ENCODE measurements at regions not wholly inside any gene's neighbourhood (a gene's known extent, or its start where the extent isn't known, plus 50 kb on each side); places are given as distances from the start of the nearest gene placed in this dataset.
A peak's percentile ranks its signal among the peaks of the same experiment; 100 is the strongest.

DNA sequence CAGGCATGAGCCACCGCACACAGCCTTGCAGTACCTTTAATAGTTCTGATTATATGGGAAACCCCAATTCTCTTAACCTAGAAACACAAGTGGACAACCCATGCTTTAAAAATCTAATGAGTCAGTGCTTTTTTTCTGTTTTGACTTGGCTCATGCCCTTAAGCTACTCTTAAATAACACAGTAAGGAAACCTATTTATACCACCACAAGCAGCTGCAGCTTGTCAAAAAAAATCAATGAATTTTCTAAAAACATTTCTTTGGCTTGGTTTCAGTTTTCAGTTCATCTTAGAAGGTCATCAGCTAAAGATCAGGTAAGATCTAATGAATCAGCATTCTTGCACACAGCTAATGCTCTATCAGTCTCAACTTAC, 124.1 kb upstream of the DST start (continued):
- TF ChIP-seq CTCF (IDR thresholded peaks at IDR 0.05 in 2 of 3, conservative IDR thresholded peaks at IDR 0.05 in 1 of 3; ENCODE audit: control insufficient read depth in 2 of 3, extremely low read depth in 1 of 3, insufficient read depth in 1 of 3, low read depth in 3 of 3, low read length in 3 of 3) (no peak), NR2C1 (IDR thresholded peaks at IDR 0.05) (no peak), CBX5 (IDR thresholded peaks at IDR 0.05; ENCODE audit: low read depth) (0 out of 2 replicates have a peak, but pooled peaks have one; percentile 30), SIX5 (IDR thresholded peaks at IDR 0.05; ENCODE audit: low read depth, low read length, severe bottlenecking) (no peak), STAT1 (conservative IDR thresholded peaks at IDR 0.05) (no peak), YBX1 (IDR thresholded peaks at IDR 0.05) (no peak), ZNF384 (IDR thresholded peaks at IDR 0.05; ENCODE audit: borderline replicate concordance, low read depth, low read length) (peak; percentile 91), LARP7 (IDR thresholded peaks at IDR 0.05) (no peak), HCFC1 (IDR thresholded peaks at IDR 0.05; ENCODE audit: low read length) (no peak), SMC3 (IDR thresholded peaks at IDR 0.05; ENCODE audit: borderline replicate concordance, low read length) (no peak), SMAD5 (IDR thresholded peaks at IDR 0.05; ENCODE audit: low read depth) (no peak), RAD51 (IDR thresholded peaks at IDR 0.05) (no peak), ASH2L (IDR thresholded peaks at IDR 0.05; ENCODE audit: borderline replicate concordance, low read depth) (no peak), CEBPB (IDR thresholded peaks at IDR 0.05; ENCODE audit: borderline replicate concordance in 1 of 2, low read depth in 2 of 2, low read length in 2 of 2) (peak in 1 of 2 experiments; percentile 90; a peak in 1 of 4 replicates), FOXK2 (IDR thresholded peaks at IDR 0.05) (no peak), USF1 (IDR thresholded peaks at IDR 0.05; ENCODE audit: borderline replicate concordance, extremely low read length, insufficient read depth, low read depth, low read length) (no peak), PKNOX1 (IDR thresholded peaks at IDR 0.05) (no peak), ZNF207 (IDR thresholded peaks at IDR 0.05; ENCODE audit: borderline replicate concordance) (no peak), GABPA (IDR thresholded peaks at IDR 0.05; ENCODE audit: low read depth) (peak; percentile 62; the same call in 1 of the 2 replicates), HDAC2 (IDR thresholded peaks at IDR 0.05) (no peak), BCL11A (IDR thresholded peaks at IDR 0.05; ENCODE audit: low read depth, low read length) (peak; percentile 61), IRF5 (IDR thresholded peaks at IDR 0.05; ENCODE audit: borderline replicate concordance) (no peak), ESRRA (IDR thresholded peaks at IDR 0.05; ENCODE audit: low read length) (no peak), ZNF274 (IDR thresholded peaks at IDR 0.05; ENCODE audit: insufficient read depth, insufficient read length) (no peak), HDAC6 (IDR thresholded peaks at IDR 0.05; ENCODE audit: unreplicated experiment) (no peak)
- TF ChIP-seq, protein P1, sequence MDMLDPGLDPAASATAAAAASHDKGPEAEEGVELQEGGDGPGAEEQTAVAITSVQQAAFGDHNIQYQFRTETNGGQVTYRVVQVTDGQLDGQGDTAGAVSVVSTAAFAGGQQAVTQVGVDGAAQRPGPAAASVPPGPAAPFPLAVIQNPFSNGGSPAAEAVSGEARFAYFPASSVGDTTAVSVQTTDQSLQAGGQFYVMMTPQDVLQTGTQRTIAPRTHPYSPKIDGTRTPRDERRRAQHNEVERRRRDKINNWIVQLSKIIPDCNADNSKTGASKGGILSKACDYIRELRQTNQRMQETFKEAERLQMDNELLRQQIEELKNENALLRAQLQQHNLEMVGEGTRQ (IDR thresholded peaks at IDR 0.05; ENCODE audit: borderline replicate concordance, low read depth, low read length), result no peak
